ENCODE measurements at regions not wholly inside any gene's neighbourhood (a gene's known extent, or its start where the extent isn't known, plus 50 kb on each side); places are given as distances from the start of the nearest gene placed in this dataset.
"Not testable (repeated sequence)": the region's sequence is repeated elsewhere in the genome, so short reads cannot be mapped to it uniquely, and the experiment has no call there.

GRCh38 chr22:11035031-11035873 lies 4492.7 kb upstream of the OR11H1 start:
- not testable (repeated sequence) for ATAC-seq (ENCODE audit: low read depth); H3K4me3 ChIP-seq (ENCODE audit: severe bottlenecking); H3K4me1 ChIP-seq (ENCODE audit: insufficient read depth, poor library complexity, severe bottlenecking); H3K9me3 ChIP-seq (ENCODE audit: severe bottlenecking); H3K36me3 ChIP-seq (ENCODE audit: low read depth); H3K27me3 ChIP-seq (ENCODE audit: insufficient read depth, poor library complexity, severe bottlenecking); H3K27ac ChIP-seq (ENCODE audit: poor library complexity, severe bottlenecking); DNase-seq (ENCODE audit: low spot score)

GRCh38 chr22:11037314-11037713 lies 4490.7 kb upstream of the OR11H1 start:
- DNase-seq (ENCODE audit: low spot score); H3K9me3 ChIP-seq (ENCODE audit: severe bottlenecking); H3K4me3 ChIP-seq (ENCODE audit: severe bottlenecking); H3K4me1 ChIP-seq (ENCODE audit: insufficient read depth, poor library complexity, severe bottlenecking); H3K27ac ChIP-seq (ENCODE audit: poor library complexity, severe bottlenecking); H3K36me3 ChIP-seq (ENCODE audit: low read depth); H3K27me3 ChIP-seq (ENCODE audit: insufficient read depth, poor library complexity, severe bottlenecking); ATAC-seq (ENCODE audit: low read depth): not testable (repeated sequence)

GRCh38 chr22:11037814-11038213 lies 4490.2 kb upstream of the OR11H1 start:
- not testable (repeated sequence) for H3K27ac ChIP-seq (ENCODE audit: poor library complexity, severe bottlenecking); H3K9me3 ChIP-seq (ENCODE audit: severe bottlenecking); DNase-seq (ENCODE audit: low spot score); H3K27me3 ChIP-seq (ENCODE audit: insufficient read depth, poor library complexity, severe bottlenecking); H3K4me3 ChIP-seq (ENCODE audit: severe bottlenecking); ATAC-seq (ENCODE audit: low read depth); H3K4me1 ChIP-seq (ENCODE audit: insufficient read depth, poor library complexity, severe bottlenecking); H3K36me3 ChIP-seq (ENCODE audit: low read depth)

DNA sequence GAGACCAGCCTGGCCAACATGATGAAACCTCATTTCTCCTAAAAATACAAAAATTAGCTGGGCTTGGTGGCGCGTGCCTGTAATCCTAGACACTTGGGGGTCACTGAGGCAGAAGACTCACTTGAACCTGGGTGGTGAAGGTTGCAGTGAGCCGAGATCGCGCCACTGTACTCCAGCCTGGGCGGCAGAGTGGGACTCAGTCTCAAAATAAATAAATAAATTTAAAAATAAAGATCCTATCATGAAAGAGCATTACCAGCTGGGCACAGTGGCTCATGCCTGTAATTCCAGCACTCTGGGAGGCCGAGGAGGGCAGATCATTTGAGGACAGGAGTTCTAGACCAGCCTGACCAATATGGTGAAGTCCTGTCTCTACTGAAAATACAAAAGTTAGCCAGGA lies 4489.2 kb upstream of the OR11H1 start:
- not testable (repeated sequence) for H3K27me3 ChIP-seq (ENCODE audit: insufficient read depth, poor library complexity, severe bottlenecking); H3K27ac ChIP-seq (ENCODE audit: poor library complexity, severe bottlenecking); ATAC-seq (ENCODE audit: low read depth); H3K36me3 ChIP-seq (ENCODE audit: low read depth); H3K9me3 ChIP-seq (ENCODE audit: severe bottlenecking); H3K4me3 ChIP-seq (ENCODE audit: severe bottlenecking); DNase-seq (ENCODE audit: low spot score); H3K4me1 ChIP-seq (ENCODE audit: insufficient read depth, poor library complexity, severe bottlenecking)

- not testable (repeated sequence) for H3K27ac ChIP-seq (ENCODE audit: poor library complexity, severe bottlenecking); H3K36me3 ChIP-seq (ENCODE audit: low read depth); H3K4me3 ChIP-seq (ENCODE audit: severe bottlenecking); DNase-seq (ENCODE audit: low spot score); ATAC-seq (ENCODE audit: low read depth); H3K9me3 ChIP-seq (ENCODE audit: severe bottlenecking); H3K4me1 ChIP-seq (ENCODE audit: insufficient read depth, poor library complexity, severe bottlenecking); H3K27me3 ChIP-seq (ENCODE audit: insufficient read depth, poor library complexity, severe bottlenecking)
These were observed 4486.6 kb upstream of the OR11H1 start for GRCh38 chr22:11041416-11041815.

- Histone ChIP-seq H3K36me3 (ENCODE audit: low read depth) (no peaks in the 10 kb centered on the region), H3K27ac (ENCODE audit: poor library complexity, severe bottlenecking) (no peak overlapping the region), H3K4me1 (ENCODE audit: insufficient read depth, poor library complexity, severe bottlenecking) (no peaks in the 10 kb centered on the region), H3K27me3 (ENCODE audit: insufficient read depth, poor library complexity, severe bottlenecking) (no peaks in the 10 kb centered on the region), H3K4me3 (ENCODE audit: severe bottlenecking) (no peak overlapping the region), H3K9me3 (ENCODE audit: severe bottlenecking) (peaks cover 3% of the 10 kb centered on the region)
- TF ChIP-seq, protein P1, sequence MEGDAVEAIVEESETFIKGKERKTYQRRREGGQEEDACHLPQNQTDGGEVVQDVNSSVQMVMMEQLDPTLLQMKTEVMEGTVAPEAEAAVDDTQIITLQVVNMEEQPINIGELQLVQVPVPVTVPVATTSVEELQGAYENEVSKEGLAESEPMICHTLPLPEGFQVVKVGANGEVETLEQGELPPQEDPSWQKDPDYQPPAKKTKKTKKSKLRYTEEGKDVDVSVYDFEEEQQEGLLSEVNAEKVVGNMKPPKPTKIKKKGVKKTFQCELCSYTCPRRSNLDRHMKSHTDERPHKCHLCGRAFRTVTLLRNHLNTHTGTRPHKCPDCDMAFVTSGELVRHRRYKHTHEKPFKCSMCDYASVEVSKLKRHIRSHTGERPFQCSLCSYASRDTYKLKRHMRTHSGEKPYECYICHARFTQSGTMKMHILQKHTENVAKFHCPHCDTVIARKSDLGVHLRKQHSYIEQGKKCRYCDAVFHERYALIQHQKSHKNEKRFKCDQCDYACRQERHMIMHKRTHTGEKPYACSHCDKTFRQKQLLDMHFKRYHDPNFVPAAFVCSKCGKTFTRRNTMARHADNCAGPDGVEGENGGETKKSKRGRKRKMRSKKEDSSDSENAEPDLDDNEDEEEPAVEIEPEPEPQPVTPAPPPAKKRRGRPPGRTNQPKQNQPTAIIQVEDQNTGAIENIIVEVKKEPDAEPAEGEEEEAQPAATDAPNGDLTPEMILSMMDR (IDR thresholded peaks at IDR 0.05; ENCODE audit: poor library complexity, severe bottlenecking): no peak
- no peak for ATAC-seq (ENCODE audit: low read depth)
- no peak for DNase-seq (ENCODE audit: low spot score)
These were observed 4485.9 kb upstream of the OR11H1 start for GRCh38 chr22:11042116-11042515.

DNA sequence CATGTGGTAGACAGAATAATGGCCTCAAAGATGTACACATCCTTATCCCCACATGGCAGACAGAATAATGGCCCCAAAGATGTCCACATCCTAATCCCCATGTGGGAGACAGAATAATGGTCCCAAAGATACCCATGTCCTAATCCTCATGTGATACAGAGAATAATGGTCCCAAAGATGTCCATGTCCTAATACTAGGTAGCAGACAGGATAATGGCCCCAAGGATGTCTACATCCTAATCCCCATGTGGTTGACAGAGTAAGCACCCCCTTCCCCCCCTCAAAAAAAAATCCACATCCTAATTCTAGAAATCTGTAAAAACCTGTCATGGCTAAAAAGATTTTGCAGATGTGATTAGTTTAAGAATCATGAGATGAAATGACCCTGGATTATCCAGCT lies 4484.7 kb upstream of the OR11H1 start:
- H3K27ac ChIP-seq (ENCODE audit: poor library complexity, severe bottlenecking); H3K36me3 ChIP-seq (ENCODE audit: low read depth); DNase-seq (ENCODE audit: low spot score); H3K27me3 ChIP-seq (ENCODE audit: insufficient read depth, poor library complexity, severe bottlenecking); H3K9me3 ChIP-seq (ENCODE audit: severe bottlenecking); H3K4me1 ChIP-seq (ENCODE audit: insufficient read depth, poor library complexity, severe bottlenecking); H3K4me3 ChIP-seq (ENCODE audit: severe bottlenecking); ATAC-seq (ENCODE audit: low read depth): not testable (repeated sequence)

- H3K36me3 ChIP-seq (ENCODE audit: low read depth); H3K4me1 ChIP-seq (ENCODE audit: insufficient read depth, poor library complexity, severe bottlenecking); H3K9me3 ChIP-seq (ENCODE audit: severe bottlenecking); H3K4me3 ChIP-seq (ENCODE audit: severe bottlenecking); H3K27me3 ChIP-seq (ENCODE audit: insufficient read depth, poor library complexity, severe bottlenecking); DNase-seq (ENCODE audit: low spot score); H3K27ac ChIP-seq (ENCODE audit: poor library complexity, severe bottlenecking); ATAC-seq (ENCODE audit: low read depth): not testable (repeated sequence)
These were observed 4479.1 kb upstream of the OR11H1 start for GRCh38 chr22:11048884-11049283.

DNA sequence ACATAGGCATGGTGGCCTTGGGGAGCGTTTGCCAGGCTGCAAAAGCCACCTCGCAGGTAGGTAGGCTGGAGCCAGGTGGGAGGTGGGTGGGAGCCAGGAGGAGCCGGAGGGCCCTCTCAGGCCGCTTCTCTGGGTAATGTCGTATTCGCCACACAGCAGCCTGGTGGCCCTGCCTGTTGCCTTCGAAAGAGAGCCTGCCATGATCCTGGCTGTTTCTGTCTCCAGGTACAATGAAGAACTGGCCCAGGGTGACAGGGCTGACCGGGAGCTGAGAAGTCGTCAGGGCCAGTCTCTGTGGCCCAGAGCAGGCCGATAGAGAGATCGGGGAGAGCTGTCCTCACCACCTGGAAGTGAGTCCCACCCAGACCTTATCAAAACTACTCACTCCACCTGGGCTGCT lies 4477.8 kb upstream of the OR11H1 start:
- not testable (repeated sequence) for DNase-seq (ENCODE audit: low spot score); H3K9me3 ChIP-seq (ENCODE audit: severe bottlenecking)

GRCh38 chr22:11051401-11052112 lies 4476.4 kb upstream of the OR11H1 start:
- not testable (repeated sequence) for H3K36me3 ChIP-seq (ENCODE audit: low read depth); H3K4me3 ChIP-seq (ENCODE audit: severe bottlenecking); H3K27ac ChIP-seq (ENCODE audit: poor library complexity, severe bottlenecking); H3K9me3 ChIP-seq (ENCODE audit: severe bottlenecking); ATAC-seq (ENCODE audit: low read depth); DNase-seq (ENCODE audit: low spot score); H3K27me3 ChIP-seq (ENCODE audit: insufficient read depth, poor library complexity, severe bottlenecking); H3K4me1 ChIP-seq (ENCODE audit: insufficient read depth, poor library complexity, severe bottlenecking)

More for the DNA sequence above, 4477.8 kb upstream of the OR11H1 start:
- not testable (repeated sequence) for H3K36me3 ChIP-seq (ENCODE audit: low read depth); H3K27me3 ChIP-seq (ENCODE audit: insufficient read depth, poor library complexity, severe bottlenecking); ATAC-seq (ENCODE audit: low read depth); H3K27ac ChIP-seq (ENCODE audit: poor library complexity, severe bottlenecking); H3K4me1 ChIP-seq (ENCODE audit: insufficient read depth, poor library complexity, severe bottlenecking); H3K4me3 ChIP-seq (ENCODE audit: severe bottlenecking)
